Esophagus squamous epithelium (tissue), 5 donors: ENCODE measurements at regions not wholly inside any gene's neighbourhood (a gene's known extent, or its start where the extent isn't known, plus 50 kb on each side); places are given as distances from the start of the nearest gene placed in this dataset.

ENCODE experiments used
- DNase-seq: peaks from one replicate; lab custom pipeline; 2025; lab: John Stamatoyannopoulos, UW
- H3K27ac ChIP-seq, 4 donors: fragments of 200-600 bp; sonication (generic); one replicate each; pipeline ENCODE4 v1.5.1; 2016 to 2019; ENCODE audit warnings: mild to moderate bottlenecking in 1 of 4
- H3K27me3 ChIP-seq, 4 donors: fragments of 200-600 bp; sonication (generic); 1 replicate in 3 of 4; 2 replicates in 1 of 4; pipeline versions ENCODE4 v1.5.1 to v1.6.0; 2017 to 2021; ENCODE audit warnings: antibody characterized with exemption in 1 of 4
- H3K36me3 ChIP-seq, 3 donors: fragments of 200-600 bp; sonication (generic); one replicate each; pipeline ENCODE4 v1.5.1; 2016 to 2019
- H3K4me1 ChIP-seq, 3 donors: fragments of 200-600 bp; sonication (generic); one replicate each; pipeline ENCODE4 v1.5.1; 2017 to 2019
- H3K4me3 ChIP-seq, 4 donors: fragments of 200-600 bp; sonication (generic); 1 replicate in 3 of 4; 2 replicates in 1 of 4; pipeline ENCODE4 v1.5.1; 2016 to 2019; ENCODE audit warnings: mild to moderate bottlenecking in 2 of 4, moderate library complexity in 1 of 4
- H3K9me3 ChIP-seq, 3 donors: fragments of 200-600 bp; sonication (generic); one replicate each; pipeline ENCODE4 v1.5.1; 2016 to 2019
- POLR2A ChIP-seq, 4 donors: fragments of 450-650 bp; IDR thresholded peaks; one replicate each; pipeline ENCODE4 v1.6.1; 2017; ENCODE audit warnings: antibody characterized with exemption in 4 of 4, mild to moderate bottlenecking in 4 of 4, moderate library complexity in 3 of 4
- WGBS, 2 donors: methylation state at CpG; one replicate each; pipeline ENCODE4 v1.1.5; 2018; 5-methylcytosine and 5-hydroxymethylcytosine counted together
- intact Hi-C: fragments of 100-400 bp; cut with DNase I; formaldehyde crosslinking; loops from one replicate; pipeline ENCODE4 v1.15.0; 2022
- TF ChIP-seq, protein P1 (sequence below), 6 experiments: fragments of 450-650 bp in 4 of 6; fragments of 200-600 bp in 2 of 6; sonication (generic) in 2 of 6; IDR thresholded peaks; one replicate each; pipeline ENCODE4 v1.5.1; 2016 to 2019; ENCODE audit warnings: antibody characterized with exemption in 6 of 6, mild to moderate bottlenecking in 4 of 6, moderate library complexity in 4 of 6
- donor health status: DM: yes; HTN: yes; CAD: no.

DNA sequence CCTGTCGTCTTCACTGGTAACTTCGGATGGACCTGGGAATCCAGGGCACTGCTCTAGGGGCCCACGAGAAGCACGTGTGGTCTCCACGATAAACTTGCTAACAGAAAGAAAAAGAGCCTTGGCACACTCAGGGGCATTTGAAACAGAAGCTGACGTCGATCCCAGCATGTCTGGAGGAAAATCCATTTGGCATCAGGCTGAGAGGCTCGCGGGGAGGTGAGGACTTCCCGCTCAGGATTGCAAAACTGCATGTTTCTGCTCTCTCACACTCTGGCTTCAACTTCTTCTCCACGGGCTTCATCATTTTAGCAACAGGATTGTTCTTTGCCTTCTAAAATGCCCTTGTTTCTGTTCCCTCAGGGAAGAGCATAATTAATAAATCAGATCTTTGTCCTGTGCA, 181.7 kb upstream of the COPS8 start:
- intact Hi-C loops, result no loop called here
- no peak for DNase-seq
- Histone ChIP-seq H3K4me1 (no peaks in the 10 kb centered on the region), H3K36me3 (no peaks in the 10 kb centered on the region), H3K27ac (no peak overlapping the region), H3K4me3 (no peak overlapping the region), H3K9me3 (no peaks in the 10 kb centered on the region), H3K27me3 (peaks cover 0 to 5% (median 0%) of the 10 kb centered on the region in 4 donors)
- 86 to 93% methylated on average over 6 to 9 of the region's 11 CpGs for WGBS, 2 donors
- TF ChIP-seq, protein P1, sequence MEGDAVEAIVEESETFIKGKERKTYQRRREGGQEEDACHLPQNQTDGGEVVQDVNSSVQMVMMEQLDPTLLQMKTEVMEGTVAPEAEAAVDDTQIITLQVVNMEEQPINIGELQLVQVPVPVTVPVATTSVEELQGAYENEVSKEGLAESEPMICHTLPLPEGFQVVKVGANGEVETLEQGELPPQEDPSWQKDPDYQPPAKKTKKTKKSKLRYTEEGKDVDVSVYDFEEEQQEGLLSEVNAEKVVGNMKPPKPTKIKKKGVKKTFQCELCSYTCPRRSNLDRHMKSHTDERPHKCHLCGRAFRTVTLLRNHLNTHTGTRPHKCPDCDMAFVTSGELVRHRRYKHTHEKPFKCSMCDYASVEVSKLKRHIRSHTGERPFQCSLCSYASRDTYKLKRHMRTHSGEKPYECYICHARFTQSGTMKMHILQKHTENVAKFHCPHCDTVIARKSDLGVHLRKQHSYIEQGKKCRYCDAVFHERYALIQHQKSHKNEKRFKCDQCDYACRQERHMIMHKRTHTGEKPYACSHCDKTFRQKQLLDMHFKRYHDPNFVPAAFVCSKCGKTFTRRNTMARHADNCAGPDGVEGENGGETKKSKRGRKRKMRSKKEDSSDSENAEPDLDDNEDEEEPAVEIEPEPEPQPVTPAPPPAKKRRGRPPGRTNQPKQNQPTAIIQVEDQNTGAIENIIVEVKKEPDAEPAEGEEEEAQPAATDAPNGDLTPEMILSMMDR (IDR thresholded peaks at IDR 0.05), result no peak
- TF ChIP-seq POLR2A (IDR thresholded peaks at IDR 0.05), result no peak

DNA sequence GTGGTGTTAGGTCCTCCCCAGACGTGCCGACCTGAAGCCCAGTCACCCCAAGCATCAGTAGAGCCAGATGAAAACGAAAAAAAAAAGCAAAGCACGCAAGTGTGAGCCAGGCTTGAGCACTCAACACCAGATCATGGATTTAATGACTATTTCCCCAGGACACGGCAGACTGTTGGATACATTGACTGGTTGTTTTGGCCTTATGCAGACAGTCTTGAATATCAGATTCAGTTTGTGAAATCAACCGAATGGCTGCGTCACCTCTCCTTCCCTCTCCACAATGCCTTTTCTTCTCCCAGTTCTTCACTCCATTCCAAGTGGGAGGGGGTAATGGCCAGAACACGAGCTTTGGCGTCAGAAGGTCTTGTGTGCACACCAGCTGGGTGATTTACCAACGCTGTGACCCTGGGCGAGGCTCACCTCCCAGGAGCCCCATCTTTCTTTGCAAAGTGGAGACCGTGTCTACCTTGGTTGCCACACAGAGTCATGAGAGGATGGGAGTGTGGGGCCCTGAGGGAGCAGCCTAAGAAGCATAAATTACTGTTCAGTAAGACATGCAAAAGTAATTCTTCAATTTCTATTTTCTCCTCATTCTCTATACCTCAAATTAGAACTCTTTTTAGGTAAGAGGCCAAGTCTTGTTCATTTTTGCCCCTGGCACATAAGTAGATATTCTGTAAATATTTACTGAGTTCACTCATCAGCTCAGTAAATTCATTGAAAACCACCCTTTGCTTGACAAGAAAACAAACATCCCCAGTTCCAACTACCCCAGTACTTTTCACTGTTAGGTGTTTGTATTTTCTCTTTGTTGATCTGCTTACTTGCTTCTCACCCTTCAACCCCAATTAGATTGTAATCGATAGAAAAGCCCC, 181.1 kb upstream of the COPS8 start:
- intact Hi-C loops, result no loop called here
- DNase-seq, result no peak
- Histone ChIP-seq H3K4me1 (no peaks in the 10 kb centered on the region), H3K27me3 (peaks cover 0 to 9% (median 0%) of the 10 kb centered on the region in 4 donors), H3K9me3 (no peaks in the 10 kb centered on the region), H3K27ac (no peak overlapping the region), H3K36me3 (no peaks in the 10 kb centered on the region), H3K4me3 (no peak overlapping the region)
- TF ChIP-seq, protein P1 (IDR thresholded peaks at IDR 0.05), result no peak
- TF ChIP-seq POLR2A (IDR thresholded peaks at IDR 0.05), result no peak
- WGBS, 2 donors, result 83 to 85% methylated on average over 11 to 13 of the region's 13 CpGs

DNA sequence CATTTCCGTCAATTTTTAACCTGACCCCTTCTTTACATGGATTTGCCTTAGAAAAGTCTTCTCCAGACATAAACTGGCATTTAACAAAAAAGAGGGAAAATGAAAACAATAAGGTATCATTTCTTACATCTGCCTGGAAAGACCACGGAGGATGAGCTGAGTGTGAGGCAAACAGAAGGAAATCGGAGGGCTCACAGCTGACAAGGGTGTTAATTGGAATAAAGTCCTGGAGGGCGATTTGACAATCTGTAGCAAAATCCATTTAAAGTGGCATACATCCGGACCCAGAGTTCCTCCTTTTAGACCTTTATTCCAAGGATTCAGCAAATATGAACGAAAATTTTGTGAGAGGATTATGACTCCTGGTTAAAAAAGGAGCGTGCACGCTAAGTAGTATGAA, 179.7 kb upstream of the COPS8 start:
- no peak overlapping the region for H3K4me3 ChIP-seq
- no peaks in the 10 kb centered on the region for H3K9me3 ChIP-seq
- DNase-seq, result no peak
- H3K27ac ChIP-seq, result no peak overlapping the region
- intact Hi-C loops, result no loop called here
- 73 to 78% methylated on average over 6 to 8 of the region's 8 CpGs for WGBS, 2 donors
- peaks cover 0 to 9% (median 0%) of the 10 kb centered on the region in 4 donors for H3K27me3 ChIP-seq
- TF ChIP-seq, protein P1 (IDR thresholded peaks at IDR 0.05), result no peak
- no peak for TF ChIP-seq POLR2A (IDR thresholded peaks at IDR 0.05)
- no peaks in the 10 kb centered on the region for H3K36me3 ChIP-seq
- H3K4me1 ChIP-seq, result no peaks in the 10 kb centered on the region

DNA sequence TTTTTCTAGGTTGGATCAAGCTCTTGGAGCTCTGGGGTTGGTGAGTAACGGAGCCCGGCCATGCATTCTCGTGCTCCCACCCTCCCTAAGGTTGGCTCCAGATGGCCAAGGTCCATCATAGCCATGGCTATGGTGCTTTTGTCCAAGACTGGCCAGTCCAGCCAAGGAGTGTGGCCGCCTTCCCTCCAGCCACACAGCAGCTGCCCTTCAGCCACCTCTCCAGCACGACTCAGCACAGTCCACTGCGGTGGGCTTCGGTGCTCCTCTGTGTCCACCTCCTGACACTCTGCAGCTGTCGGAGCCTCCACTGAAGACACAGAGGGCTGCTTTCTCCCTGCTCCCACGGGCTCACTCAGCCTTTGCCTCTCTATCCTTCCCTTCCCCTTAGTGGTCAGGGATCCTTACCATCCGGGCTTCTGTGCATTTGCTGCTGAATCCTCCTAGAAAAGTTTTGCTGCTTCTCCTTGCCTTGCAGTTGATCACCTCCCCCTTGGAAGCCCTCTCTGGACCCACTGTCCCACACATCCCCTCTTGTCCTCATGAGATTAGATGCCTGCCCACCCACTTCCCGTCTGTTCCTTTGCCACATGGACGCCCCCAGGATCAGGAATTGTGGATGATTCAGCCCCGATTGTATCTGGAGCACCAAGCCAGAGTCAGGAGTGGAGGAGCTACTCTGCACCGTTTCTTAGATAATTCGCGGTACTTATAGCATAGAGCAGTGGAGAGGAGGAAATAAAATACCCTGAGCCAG, 177.1 kb upstream of the COPS8 start:
- no peaks in the 10 kb centered on the region for H3K36me3 ChIP-seq
- TF ChIP-seq, protein P1 (IDR thresholded peaks at IDR 0.05), result no peak
- TF ChIP-seq POLR2A (IDR thresholded peaks at IDR 0.05), result no peak
- H3K4me1 ChIP-seq, result no peaks in the 10 kb centered on the region
- intact Hi-C loops, result no loop called here
- H3K9me3 ChIP-seq, result no peaks in the 10 kb centered on the region
- no peak overlapping the region for H3K4me3 ChIP-seq
- 75 to 76% methylated on average over 10 to 12 of the region's 16 CpGs for WGBS, 2 donors
- peaks cover 0 to 9% (median 0%) of the 10 kb centered on the region in 4 donors for H3K27me3 ChIP-seq
- DNase-seq, result no peak
- no peak overlapping the region for H3K27ac ChIP-seq

DNA sequence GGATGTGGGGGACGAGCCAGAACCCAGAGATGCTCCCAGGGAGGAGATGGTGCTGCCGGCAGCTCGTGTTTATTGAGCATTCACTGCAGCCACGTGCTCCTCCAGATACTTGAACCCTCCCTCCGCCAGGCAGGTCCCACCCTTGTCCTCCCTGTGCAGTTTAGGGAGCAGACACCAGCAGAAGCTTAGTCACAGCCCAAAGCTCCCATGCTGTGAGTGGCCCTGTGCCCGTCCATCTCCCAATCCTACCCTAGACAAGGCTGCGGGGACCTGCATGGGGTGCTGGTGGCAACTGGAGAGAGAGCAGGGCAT, 176.5 kb upstream of the COPS8 start:
- no peak for DNase-seq
- Histone ChIP-seq H3K27ac (no peak overlapping the region), H3K4me3 (no peak overlapping the region), H3K36me3 (no peaks in the 10 kb centered on the region), H3K9me3 (no peaks in the 10 kb centered on the region), H3K4me1 (no peaks in the 10 kb centered on the region), H3K27me3 (peaks cover 0 to 4% (median 0%) of the 10 kb centered on the region in 4 donors)
- WGBS, 2 donors, result 86 to 87% methylated on average over 5 of the region's 7 CpGs
- TF ChIP-seq, protein P1 (IDR thresholded peaks at IDR 0.05), result no peak
- TF ChIP-seq POLR2A (IDR thresholded peaks at IDR 0.05), result no peak
- intact Hi-C loops, result no loop called here
